ENCODE measurements at regions not wholly inside any gene's neighbourhood (a gene's known extent, or its start where the extent isn't known, plus 50 kb on each side); places are given as distances from the start of the nearest gene placed in this dataset.

GRCh38 chr4:184949020-184949419, 69.3 kb upstream of the HELT start:
- no peak for TF ChIP-seq POLR2AphosphoS5 (IDR thresholded peaks at IDR 0.05; ENCODE audit: low read depth, low read length)
- TF ChIP-seq CTCF (IDR thresholded peaks at IDR 0.05) = no peak
- no peak for TF ChIP-seq RXRA (IDR thresholded peaks at IDR 0.05; ENCODE audit: borderline replicate concordance, low read depth)
- no peak for TF ChIP-seq EP300 (IDR thresholded peaks at IDR 0.05; ENCODE audit: borderline replicate concordance in 1 of 2, low read depth in 1 of 2, low read length in 1 of 2)
- no peak for TF ChIP-seq NRF1 (IDR thresholded peaks at IDR 0.05; ENCODE audit: low read depth, low read length)
- TF ChIP-seq SIN3A (IDR thresholded peaks at IDR 0.05; ENCODE audit: borderline replicate concordance, low read depth, low read length) = no peak
- no peak for TF ChIP-seq RFX5 (IDR thresholded peaks at IDR 0.05; ENCODE audit: low read length)
- TF ChIP-seq MXI1 (IDR thresholded peaks at IDR 0.05; ENCODE audit: low read depth, low read length) = no peak

Data from SK-N-SH (cell line).